Stomach (tissue), 8 donors: ENCODE measurements at regions not wholly inside any gene's neighbourhood (a gene's known extent, or its start where the extent isn't known, plus 50 kb on each side); places are given as distances from the start of the nearest gene placed in this dataset.

Source experiments
- DNase-seq, 2 donors: peaks; one replicate each; pipeline versions ENCODE4 v3.0.0 to v3.0.0-alpha.2; 2013 to 2019
- H3K27ac ChIP-seq, 5 donors: fragments of 200-600 bp in 4 of 5; sonication (generic) in 4 of 5; one replicate each; pipeline ENCODE4 v1.5.1; 2013 to 2019; ENCODE audit warnings: mild to moderate bottlenecking in 1 of 5, moderate library complexity in 1 of 5
- H3K27me3 ChIP-seq, 3 donors: fragments of 200-600 bp; sonication (generic); one replicate each; pipeline ENCODE4 v1.5.1; 2017 to 2019; ENCODE audit warnings: mixed run types in 1 of 3
- H3K36me3 ChIP-seq, 4 donors: fragments of 200-600 bp; sonication (generic); 1 replicate in 3 of 4; 2 replicates in 1 of 4; pipeline ENCODE4 v1.5.1; 2016 to 2019
- H3K4me1 ChIP-seq, 4 donors: fragments of 200-600 bp; sonication (generic); one replicate each; pipeline ENCODE4 v1.5.1; 2016 to 2019
- H3K4me3 ChIP-seq, 4 donors: fragments of 200-600 bp; sonication (generic) in 3 of 4; one replicate each; pipeline ENCODE4 v1.5.1; 2016 to 2019; ENCODE audit warnings: mild to moderate bottlenecking in 1 of 4
- H3K9me3 ChIP-seq, 4 donors: fragments of 200-600 bp; sonication (generic); one replicate each; pipeline ENCODE4 v1.5.1; 2016 to 2019
- CTCF ChIP-seq, 7 experiments: fragments of 450-650 bp in 4 of 7; fragments of 200-600 bp in 3 of 7; sonication (generic) in 3 of 7; IDR thresholded peaks; one replicate each; pipeline ENCODE4 v1.5.1; 2016 to 2019; ENCODE audit warnings: antibody characterized with exemption in 7 of 7, control low read depth in 2 of 7, mild to moderate bottlenecking in 1 of 7
- EP300 ChIP-seq: sonication (generic); formaldehyde crosslinking; IDR thresholded peaks from one replicate; pipeline ENCODE4 v1.6.1; 2017; ENCODE audit warnings: antibody characterized with exemption
- POLR2A ChIP-seq, 4 donors: fragments of 450-650 bp; IDR thresholded peaks; one replicate each; pipeline ENCODE4 v1.6.1; 2016; ENCODE audit warnings: antibody characterized with exemption in 4 of 4, control low read depth in 2 of 4, mild to moderate bottlenecking in 1 of 4, moderate library complexity in 1 of 4
- POLR2AphosphoS5 ChIP-seq, 3 donors: sonication (generic); formaldehyde crosslinking; IDR thresholded peaks; one replicate each; pipeline ENCODE4 v1.6.1; 2016; ENCODE audit warnings: antibody characterized with exemption in 3 of 3
- WGBS, 5 donors: extraction: QIAGEN DNeasy Blood & Tissue Kit in 3 of 5; methylation state at CpG; one replicate each; pipeline versions ENCODE4 v1.1.5 to v1.1.7; 2013 to 2018; 5-methylcytosine and 5-hydroxymethylcytosine counted together
- intact Hi-C: fragments of 100-400 bp; cut with DNase I; formaldehyde crosslinking; loops from one replicate; pipeline ENCODE4 v1.15.1; 2023; ENCODE audit warnings: low total_unique reads
- donor health status: healthy with polysubstance abuse.
- donor health status: Bipolar disorder and iron deficiency.
- donor health status: healthy.

- H3K4me1 ChIP-seq: peaks cover 0 to 5% (median 0%) of the 10 kb centered on the region in 4 donors
- H3K36me3 ChIP-seq: no peaks in the 10 kb centered on the region
- intact Hi-C loops: no loop called here
- H3K9me3 ChIP-seq: peaks cover 0 to 6% (median 0%) of the 10 kb centered on the region in 4 donors
- H3K27me3 ChIP-seq: no peaks in the 10 kb centered on the region
- H3K4me3 ChIP-seq: no peak overlapping the region
- DNase-seq: peak in 1 of 2 donors; percentile 61
- 39 to 55% (median 42%) methylated on average over 2 to 3 of the region's 3 CpGs for WGBS, 5 donors
- no peak overlapping the region for H3K27ac ChIP-seq
- TF ChIP-seq EP300 (no peak), CTCF (IDR thresholded peaks at IDR 0.05) (no peak), POLR2AphosphoS5 (IDR thresholded peaks at IDR 0.05) (no peak), POLR2A (IDR thresholded peaks at IDR 0.05) (no peak)
Measured at GRCh38 chr7:108637049-108637621, 67.5 kb downstream of the DNAJB9 start.

GRCh38 chr7:108642126-108642525 is 72.5 kb downstream of the DNAJB9 start:
- Histone ChIP-seq H3K27me3 (no peaks in the 10 kb centered on the region), H3K4me3 (no peak overlapping the region), H3K36me3 (no peaks in the 10 kb centered on the region), H3K4me1 (peaks cover 0 to 6% (median 0%) of the 10 kb centered on the region in 4 donors), H3K27ac (no peak overlapping the region), H3K9me3 (no peaks in the 10 kb centered on the region)
- intact Hi-C loops: no loop called here
- 22 to 45% (median 31%) methylated on average over 1 of the region's 1 CpG for WGBS, 5 donors
- TF ChIP-seq POLR2A (IDR thresholded peaks at IDR 0.05) (no peak), POLR2AphosphoS5 (IDR thresholded peaks at IDR 0.05) (no peak), EP300 (no peak), CTCF (IDR thresholded peaks at IDR 0.05) (no peak)
- DNase-seq: no peak

- TF ChIP-seq POLR2AphosphoS5 (IDR thresholded peaks at IDR 0.05) (no peak), CTCF (IDR thresholded peaks at IDR 0.05) (no peak), POLR2A (IDR thresholded peaks at IDR 0.05) (no peak)
- intact Hi-C loops: no loop called here
- no peaks in the 10 kb centered on the region for H3K36me3 ChIP-seq
- H3K9me3 ChIP-seq: no peaks in the 10 kb centered on the region
- no peak overlapping the region for H3K4me3 ChIP-seq
- H3K27ac ChIP-seq: no peak overlapping the region
- H3K27me3 ChIP-seq: no peaks in the 10 kb centered on the region
- no peak for DNase-seq
- H3K4me1 ChIP-seq: peaks cover 0 to 6% (median 0%) of the 10 kb centered on the region in 4 donors
- WGBS, 5 donors: 80 to 86% (median 85%) methylated on average over 5 of the region's 5 CpGs
Measured at GRCh38 chr7:108643136-108643535, 73.5 kb downstream of the DNAJB9 start.

- Histone ChIP-seq H3K27ac (no peak overlapping the region), H3K27me3 (no peaks in the 10 kb centered on the region), H3K36me3 (no peaks in the 10 kb centered on the region), H3K4me3 (no peak overlapping the region), H3K9me3 (no peaks in the 10 kb centered on the region), H3K4me1 (peaks cover 0 to 13% (median 4%) of the 10 kb centered on the region in 4 donors)
- TF ChIP-seq POLR2AphosphoS5 (IDR thresholded peaks at IDR 0.05) (no peak), CTCF (IDR thresholded peaks at IDR 0.05) (no peak), POLR2A (IDR thresholded peaks at IDR 0.05) (no peak), EP300 (no peak)
- 55 to 73% (median 70%) methylated on average over 6 of the region's 6 CpGs for WGBS, 5 donors
- no peak for DNase-seq
- intact Hi-C loops: no loop called here
Measured at GRCh38 chr7:108648989-108649388, 79.3 kb downstream of the DNAJB9 start.
